Ishikawa (cell line): ENCODE measurements at regions not wholly inside any gene's neighbourhood (a gene's known extent, or its start where the extent isn't known, plus 50 kb on each side); places are given as distances from the start of the nearest gene placed in this dataset.

ENCODE experiments used
- CREB1 ChIP-seq: IDR thresholded peaks from 2 replicates; pipeline ENCODE4 v1.6.1; 2012; ENCODE audit warnings: low read depth
- EP300 ChIP-seq: IDR thresholded peaks from 2 replicates; pipeline ENCODE4 v1.6.1; 2012; ENCODE audit warnings: borderline replicate concordance
- FOXM1 ChIP-seq: IDR thresholded peaks from 2 replicates; pipeline ENCODE4 v1.6.1; 2012; ENCODE audit warnings: low read depth, borderline replicate concordance
- MAX ChIP-seq: IDR thresholded peaks from 2 replicates; pipeline ENCODE4 v1.6.1; 2012
- RAD21 ChIP-seq: IDR thresholded peaks from 2 replicates; pipeline ENCODE4 v1.6.1; 2012; ENCODE audit warnings: low read depth
- REST ChIP-seq: IDR thresholded peaks from 2 replicates; pipeline ENCODE4 v1.6.1; 2012; ENCODE audit warnings: low read depth, mild to moderate bottlenecking
- TAF1 ChIP-seq: IDR thresholded peaks from 2 replicates; pipeline ENCODE4 v1.6.1; 2012; ENCODE audit warnings: low read depth, mild to moderate bottlenecking
- TCF12 ChIP-seq: IDR thresholded peaks from 2 replicates; pipeline ENCODE4 v1.6.1; 2012; ENCODE audit warnings: low read depth
- TEAD4 ChIP-seq: IDR thresholded peaks from 2 replicates; pipeline ENCODE4 v1.6.1; 2012
- USF1 ChIP-seq: IDR thresholded peaks from 2 replicates; pipeline ENCODE4 v1.6.1; 2012
- YY1 ChIP-seq: IDR thresholded peaks from 2 replicates; pipeline ENCODE4 v1.6.1; 2012; ENCODE audit warnings: low read depth
- ZBTB7A ChIP-seq: IDR thresholded peaks from 2 replicates; pipeline ENCODE4 v1.6.1; 2012; ENCODE audit warnings: low read depth

GRCh38 chr12:93290391-93290790 lies 87.3 kb upstream of the NUDT4 start:
- TF ChIP-seq ZBTB7A (no peak), MAX (no peak), EP300 (no peak), RAD21 (no peak), YY1 (no peak), TEAD4 (no peak), FOXM1 (no peak), TCF12 (no peak), USF1 (no peak), REST (no peak), CREB1 (no peak), TAF1 (no peak)
